Neuronal stem cell (in vitro differentiated cells): ENCODE measurements at regions not wholly inside any gene's neighbourhood (a gene's known extent, or its start where the extent isn't known, plus 50 kb on each side); places are given as distances from the start of the nearest gene placed in this dataset.
A peak's percentile ranks its signal among the peaks of the same experiment; 100 is the strongest.

Source experiments
- DNase-seq: peaks from one replicate; pipeline ENCODE4 v3.0.0-alpha.2; 2013; ENCODE audit warnings: low spot score
- H2AFZ ChIP-seq: one replicate; pipeline ENCODE4 v1.6.1; 2013; ENCODE audit warnings: mild to moderate bottlenecking, low read length, inconsistent platforms
- H2AK5ac ChIP-seq: 2 replicates; pipeline ENCODE4 v1.6.1; 2013; ENCODE audit warnings: low read depth, mild to moderate bottlenecking, inconsistent platforms, low read length, moderate library complexity, mixed read lengths
- H2BK120ac ChIP-seq: 2 replicates; pipeline ENCODE4 v1.6.1; 2013; ENCODE audit warnings: low read depth, mild to moderate bottlenecking, inconsistent platforms, low read length, moderate library complexity, mixed read lengths
- H2BK12ac ChIP-seq: one replicate; pipeline ENCODE4 v1.6.1; 2013; ENCODE audit warnings: low read length, inconsistent platforms
- H2BK15ac ChIP-seq: 2 replicates; pipeline ENCODE4 v1.6.1; 2013; ENCODE audit warnings: mild to moderate bottlenecking, low read length, inconsistent platforms, mixed read lengths
- H2BK5ac ChIP-seq: one replicate; pipeline ENCODE4 v1.6.1; 2013; ENCODE audit warnings: inconsistent platforms, mild to moderate bottlenecking, low read length, moderate library complexity
- H3K14ac ChIP-seq: one replicate; pipeline ENCODE4 v1.6.1; 2013; ENCODE audit warnings: low read length, inconsistent platforms
- H3K18ac ChIP-seq: 2 replicates; pipeline ENCODE4 v1.6.1; 2013; ENCODE audit warnings: low read length, inconsistent platforms
- H3K23ac ChIP-seq: 2 replicates; pipeline ENCODE4 v1.6.1; 2013; ENCODE audit warnings: low read depth, mild to moderate bottlenecking, mixed read lengths, low read length, inconsistent platforms; ENCODE audit not compliant: poor library complexity
- H3K27ac ChIP-seq: replicated peaks from 3 replicates; pipeline ENCODE4 v1.5.1; 2013; ENCODE audit warnings: low read length, inconsistent platforms
- H3K27me3 ChIP-seq, 3 experiments: 2 replicates each; pipeline ENCODE4 v1.6.1; 2013; ENCODE audit warnings: low read length in 3 of 3, mild to moderate bottlenecking in 2 of 3, inconsistent platforms in 1 of 3, low read depth in 1 of 3, mixed read lengths in 1 of 3, moderate library complexity in 1 of 3; ENCODE audit not compliant: control insufficient read depth in 3 of 3, insufficient read depth in 3 of 3
- H3K36me3 ChIP-seq, 2 donors: replicated peaks in 1 of 2; 2 replicates each; pipeline ENCODE4 v1.6.1; 2013; ENCODE audit warnings: low read length in 2 of 2; ENCODE audit not compliant: control insufficient read depth in 2 of 2, insufficient read depth in 2 of 2
- H3K4ac ChIP-seq: 2 replicates; pipeline ENCODE4 v1.6.1; 2013; ENCODE audit warnings: inconsistent platforms, mild to moderate bottlenecking, low read length, moderate library complexity
- H3K4me1 ChIP-seq, 2 donors: 1 replicate in 1 of 2; 2 replicates in 1 of 2; pipeline ENCODE4 v1.6.1; 2013; ENCODE audit warnings: low read length in 2 of 2, low read depth in 1 of 2; ENCODE audit not compliant: control insufficient read depth in 2 of 2, insufficient read depth in 1 of 2
- H3K4me2 ChIP-seq: one replicate; pipeline ENCODE4 v1.6.1; 2013; ENCODE audit warnings: mild to moderate bottlenecking, low read length, inconsistent platforms; ENCODE audit not compliant: insufficient read depth, poor library complexity, severe bottlenecking
- H3K4me3 ChIP-seq, 2 donors: 2 replicates each; pipeline ENCODE4 v1.5.1; 2013; ENCODE audit warnings: low read length in 2 of 2, mild to moderate bottlenecking in 2 of 2, inconsistent platforms in 1 of 2, moderate library complexity in 1 of 2
- H3K79me1 ChIP-seq: one replicate; pipeline ENCODE4 v1.6.1; 2013; ENCODE audit warnings: low read depth, mild to moderate bottlenecking, inconsistent platforms, low read length, moderate library complexity
- H3K9ac ChIP-seq: one replicate; pipeline ENCODE4 v1.6.1; 2013; ENCODE audit warnings: mild to moderate bottlenecking, low read depth, low read length, inconsistent platforms; ENCODE audit not compliant: poor library complexity
- H3K9me3 ChIP-seq, 2 donors: replicated peaks in 1 of 2; 2 replicates each; pipeline versions ENCODE3 to v1.6.1; 2013; ENCODE audit warnings: low read length in 2 of 2, mild to moderate bottlenecking in 2 of 2, inconsistent platforms in 1 of 2, low read depth in 1 of 2, mixed read lengths in 1 of 2, moderate library complexity in 1 of 2; ENCODE audit not compliant: control insufficient read depth in 2 of 2, insufficient read depth in 1 of 2
- H4K8ac ChIP-seq: one replicate; pipeline ENCODE4 v1.6.1; 2013; ENCODE audit warnings: low read depth, mild to moderate bottlenecking, inconsistent platforms, low read length, moderate library complexity
- H4K91ac ChIP-seq: one replicate; pipeline ENCODE4 v1.6.1; 2013; ENCODE audit warnings: low read length, low read depth, mild to moderate bottlenecking, inconsistent platforms; ENCODE audit not compliant: poor library complexity
- WGBS, 2 donors: extraction: QIAGEN DNeasy Blood & Tissue Kit; methylation state at CpG; one replicate each; pipeline ENCODE4 v1.1.7; 2013; ENCODE audit warnings: missing lambda C conversion rate in 2 of 2, mixed read lengths in 1 of 2; ENCODE audit not compliant: insufficient read length in 2 of 2, insufficient replicate concordance in 1 of 2; ENCODE audit errors: extremely low coverage in 2 of 2; 5-methylcytosine and 5-hydroxymethylcytosine counted together

GRCh38 chr5:167271081-167271480, 1020.4 kb upstream of the WWC1 start:
- H2AK5ac ChIP-seq, result no peak overlapping the region
- H3K27ac ChIP-seq, result no peak overlapping the region
- H3K4me3 ChIP-seq, result no peak overlapping the region
- no CpG with 5 or more reads among the region's 3 CpGs for WGBS, 2 donors
- no peak overlapping the region for H4K8ac ChIP-seq
- no peaks in the 10 kb centered on the region for H3K27me3 ChIP-seq
- no peak overlapping the region for H2BK120ac ChIP-seq
- H2BK5ac ChIP-seq, result no peak overlapping the region
- H3K79me1 ChIP-seq, result no peaks in the 10 kb centered on the region
- H3K4me1 ChIP-seq, result peaks cover 7 to 27% of the 10 kb centered on the region in 2 donors
- H3K18ac ChIP-seq, result peak overlapping the region; percentile 28
- H2BK12ac ChIP-seq, result no peak overlapping the region
- H3K23ac ChIP-seq, result no peak overlapping the region
- no peak overlapping the region for H3K9ac ChIP-seq
- H2BK15ac ChIP-seq, result no peak overlapping the region
- DNase-seq, result no peak
- peak overlapping the region; percentile 55 for H2AFZ ChIP-seq
- H3K36me3 ChIP-seq, result no peaks in the 10 kb centered on the region
- H3K14ac ChIP-seq, result no peak overlapping the region
- H3K4ac ChIP-seq, result no peak overlapping the region
- peaks cover 0 to 3% of the 10 kb centered on the region in 2 donors for H3K9me3 ChIP-seq
- no peak overlapping the region for H4K91ac ChIP-seq
- H3K4me2 ChIP-seq, result no peak overlapping the region

GRCh38 chr5:167271511-167271910, 1019.9 kb upstream of the WWC1 start:
- no peak overlapping the region for H3K4me2 ChIP-seq
- peak overlapping the region; percentile 55 for H2AFZ ChIP-seq
- H2BK5ac ChIP-seq, result no peak overlapping the region
- no peaks in the 10 kb centered on the region for H3K36me3 ChIP-seq
- no peak overlapping the region for H3K9ac ChIP-seq
- DNase-seq, result no peak
- no peak overlapping the region for H4K91ac ChIP-seq
- H2BK15ac ChIP-seq, result no peak overlapping the region
- no peak overlapping the region for H3K18ac ChIP-seq
- no peak overlapping the region for H4K8ac ChIP-seq
- H2AK5ac ChIP-seq, result no peak overlapping the region
- H3K9me3 ChIP-seq, result peaks cover 0 to 3% of the 10 kb centered on the region in 2 donors
- H3K4me1 ChIP-seq, result peaks cover 7 to 27% of the 10 kb centered on the region in 2 donors
- no peak overlapping the region for H2BK120ac ChIP-seq
- H3K23ac ChIP-seq, result no peak overlapping the region
- H3K27me3 ChIP-seq, result no peaks in the 10 kb centered on the region
- no peak overlapping the region for H3K4me3 ChIP-seq
- no peaks in the 10 kb centered on the region for H3K79me1 ChIP-seq
- H3K14ac ChIP-seq, result no peak overlapping the region
- WGBS, 2 donors, result no CpG with 5 or more reads among the region's 4 CpGs
- H3K27ac ChIP-seq, result no peak overlapping the region
- no peak overlapping the region for H2BK12ac ChIP-seq
- no peak overlapping the region for H3K4ac ChIP-seq

- H3K79me1 ChIP-seq, result no peaks in the 10 kb centered on the region
- no peak overlapping the region for H3K18ac ChIP-seq
- H2BK12ac ChIP-seq, result no peak overlapping the region
- H2BK15ac ChIP-seq, result no peak overlapping the region
- no peak overlapping the region for H2BK5ac ChIP-seq
- H3K27me3 ChIP-seq, result no peaks in the 10 kb centered on the region
- no peak for DNase-seq
- H2AK5ac ChIP-seq, result no peak overlapping the region
- H3K9ac ChIP-seq, result no peak overlapping the region
- H4K8ac ChIP-seq, result no peak overlapping the region
- H2BK120ac ChIP-seq, result no peak overlapping the region
- no peak overlapping the region for H3K4me3 ChIP-seq
- H4K91ac ChIP-seq, result no peak overlapping the region
- no peaks in the 10 kb centered on the region for H3K36me3 ChIP-seq
- no peak overlapping the region for H3K4me2 ChIP-seq
- no peak overlapping the region for H3K27ac ChIP-seq
- no CpG with 5 or more reads among the region's 3 CpGs for WGBS, 2 donors
- no peak overlapping the region for H3K14ac ChIP-seq
- H2AFZ ChIP-seq, result no peak overlapping the region
- no peak overlapping the region for H3K4ac ChIP-seq
- H3K4me1 ChIP-seq, result peaks cover 0 to 1% of the 10 kb centered on the region in 2 donors
- H3K9me3 ChIP-seq, result no peaks in the 10 kb centered on the region
- no peak overlapping the region for H3K23ac ChIP-seq
Measured at GRCh38 chr5:167280111-167280510, 1011.3 kb upstream of the WWC1 start.

- Histone ChIP-seq H3K4me1 (peaks cover 0 to 1% of the 10 kb centered on the region in 2 donors), H3K9me3 (no peaks in the 10 kb centered on the region), H3K18ac (no peak overlapping the region), H4K91ac (no peak overlapping the region), H3K79me1 (no peaks in the 10 kb centered on the region), H3K4me2 (no peak overlapping the region), H2BK5ac (no peak overlapping the region), H3K9ac (no peak overlapping the region), H4K8ac (no peak overlapping the region), H3K27me3 (no peaks in the 10 kb centered on the region), H3K27ac (no peak overlapping the region), H2AK5ac (no peak overlapping the region), H3K23ac (no peak overlapping the region), H2BK12ac (no peak overlapping the region), H2AFZ (no peak overlapping the region), H3K4me3 (no peak overlapping the region), H2BK120ac (no peak overlapping the region), H3K4ac (no peak overlapping the region), H2BK15ac (no peak overlapping the region), H3K14ac (no peak overlapping the region), H3K36me3 (no peaks in the 10 kb centered on the region)
- DNase-seq, result no peak
- WGBS, 2 donors, result no CpG with 5 or more reads among the region's 3 CpGs
Measured at GRCh38 chr5:167281925-167282324, 1009.5 kb upstream of the WWC1 start.
